ENCODE measurements at regions not wholly inside any gene's neighbourhood (a gene's known extent, or its start where the extent isn't known, plus 50 kb on each side); places are given as distances from the start of the nearest gene placed in this dataset.

DNA sequence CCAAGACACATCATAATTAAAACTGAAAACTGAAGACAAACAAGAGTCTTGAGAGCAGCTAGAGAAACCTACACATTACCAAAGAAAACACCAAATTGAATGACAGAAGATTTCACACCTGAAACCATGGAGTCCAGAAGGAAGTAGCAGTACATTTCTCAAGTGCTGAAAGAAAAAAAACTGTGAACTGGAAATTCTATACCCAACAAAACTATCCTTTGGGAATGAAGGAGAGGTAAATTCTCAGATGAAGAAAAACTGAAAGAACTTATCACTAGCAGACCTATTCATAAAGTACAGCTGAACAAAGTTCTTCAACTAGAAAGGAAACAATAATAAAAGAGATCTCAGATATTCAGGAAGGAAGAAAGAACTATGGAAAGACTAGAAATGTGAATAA, 198.7 kb upstream of the ZNF507 start:
- Histone ChIP-seq H3K27ac (ENCODE audit: low read depth, low read length) (no peak overlapping the region), H4K20me1 (replicated peaks in 1 of 2; ENCODE audit: control insufficient read depth in 1 of 2, insufficient read depth in 2 of 2, low read length in 2 of 2) (no peaks in the 10 kb centered on the region), H3K79me1 (ENCODE audit: low read depth, low read length) (no peaks in the 10 kb centered on the region), H2BK12ac (ENCODE audit: low read depth, low read length) (no peak overlapping the region), H3K9me3 (ENCODE audit: insufficient read depth in 2 of 2, low read depth in 1 of 2, low read length in 1 of 2) (peaks cover 0 to 7% of the 10 kb centered on the region in 2 experiments; a peak in 2 of 4 replicates), H4K5ac (ENCODE audit: insufficient read length, low read depth, low read length) (no peak overlapping the region), H3K14ac (ENCODE audit: insufficient read length) (no peak overlapping the region), H3K4ac (replicated peaks; ENCODE audit: insufficient read length, low read depth, low read length) (no peak overlapping the region), H2BK5ac (ENCODE audit: low read depth, low read length) (no peak overlapping the region), H3K4me3 (ENCODE audit: extremely low read depth in 1 of 4, insufficient read depth in 2 of 4, low read depth in 3 of 4, low read length in 4 of 4) (no peak overlapping the region), H2AK5ac (ENCODE audit: low read depth, low read length) (no peak overlapping the region), H3K4me2 (ENCODE audit: insufficient read depth in 1 of 2, low read depth in 2 of 2, low read length in 2 of 2) (no peak overlapping the region), H2AFZ (ENCODE audit: low read length) (no peak overlapping the region), H2BK15ac (ENCODE audit: low read length) (no peak overlapping the region), H3K9ac (replicated peaks in 1 of 4; ENCODE audit: extremely low read depth in 1 of 4, low read depth in 3 of 4, low read length in 3 of 4) (no peak overlapping the region), H3K23me2 (ENCODE audit: low read depth, low read length) (no peaks in the 10 kb centered on the region), H3K4me1 (replicated peaks in 1 of 4; ENCODE audit: control insufficient read depth in 3 of 4, insufficient read depth in 4 of 4, low read length in 3 of 4) (no peaks in the 10 kb centered on the region), H3K23ac (ENCODE audit: insufficient read length) (no peak overlapping the region), H2BK120ac (replicated peaks; ENCODE audit: low read depth, low read length) (no peak overlapping the region), H2BK20ac (ENCODE audit: low read length) (no peak overlapping the region), H3K56ac (replicated peaks; ENCODE audit: insufficient read length, low read depth, low read length) (no peak overlapping the region), H3K27me3 (replicated peaks in 1 of 4; ENCODE audit: control insufficient read depth in 3 of 4, extremely low read depth in 1 of 4, insufficient read depth in 3 of 4, low read length in 3 of 4) (no peaks in the 10 kb centered on the region), H3K18ac (ENCODE audit: extremely low read depth, low read length) (no peak overlapping the region), H3K36me3 (ENCODE audit: control insufficient read depth in 2 of 4, insufficient read depth in 4 of 4, low read length in 3 of 4) (no peaks in the 10 kb centered on the region; a peak in 1 of 8 replicates), H4K91ac (replicated peaks; ENCODE audit: insufficient read length, low read length) (no peak overlapping the region), H4K8ac (ENCODE audit: extremely low read depth, insufficient read depth, low read length) (no peak overlapping the region), H3K79me2 (ENCODE audit: control insufficient read depth in 1 of 2, insufficient read depth in 2 of 2, low read length in 2 of 2) (no peaks in the 10 kb centered on the region)
- FAIRE-seq (no peak), DNase-seq (ENCODE audit: low read depth in 1 of 2, low spot score in 2 of 2) (no peak)
- ChIA-PET CTCF (ENCODE audit: partially characterized antibody) (no interaction called here), POLR2A (ENCODE audit: partially characterized antibody) (no interaction called here)
- TF ChIP-seq SIX5 (IDR thresholded peaks at IDR 0.05; ENCODE audit: low read depth, low read length): no peak
- no peak for TF ChIP-seq RAD21 (IDR thresholded peaks at IDR 0.05 in 1 of 2, conservative IDR thresholded peaks at IDR 0.05 in 1 of 2; ENCODE audit: low read depth in 2 of 2, low read length in 2 of 2)
- TF ChIP-seq EZH2 (IDR thresholded peaks at IDR 0.05; ENCODE audit: low read depth, low read length, severe bottlenecking): no peak
- no peak for TF ChIP-seq NANOG (IDR thresholded peaks at IDR 0.05; ENCODE audit: insufficient read depth, low read depth, low read length, poor library complexity, severe bottlenecking)
- no peak for TF ChIP-seq SIN3A (conservative IDR thresholded peaks at IDR 0.05 in 1 of 2, IDR thresholded peaks at IDR 0.05 in 1 of 2; ENCODE audit: low read depth in 1 of 2, low read length in 2 of 2)
- no peak for TF ChIP-seq JUND (IDR thresholded peaks at IDR 0.05; ENCODE audit: low read length)
- TF ChIP-seq NRF1 (IDR thresholded peaks at IDR 0.05; ENCODE audit: low read depth, low read length): no peak
- TF ChIP-seq RNF2 (IDR thresholded peaks at IDR 0.05; ENCODE audit: borderline replicate concordance, low read depth, low read length, missing control alignments, poor library complexity, severe bottlenecking): no peak
- no peak for TF ChIP-seq RFX5 (IDR thresholded peaks at IDR 0.05; ENCODE audit: borderline replicate concordance, low read depth, low read length)
- TF ChIP-seq YY1 (IDR thresholded peaks at IDR 0.05; ENCODE audit: low read depth, low read length): no peak
- no peak for TF ChIP-seq MAX (IDR thresholded peaks at IDR 0.05)
- TF ChIP-seq SUZ12 (IDR thresholded peaks at IDR 0.05; ENCODE audit: low read length): no peak
- no peak for TF ChIP-seq SRF (IDR thresholded peaks at IDR 0.05; ENCODE audit: low read depth, low read length)
- TF ChIP-seq, protein P1, sequence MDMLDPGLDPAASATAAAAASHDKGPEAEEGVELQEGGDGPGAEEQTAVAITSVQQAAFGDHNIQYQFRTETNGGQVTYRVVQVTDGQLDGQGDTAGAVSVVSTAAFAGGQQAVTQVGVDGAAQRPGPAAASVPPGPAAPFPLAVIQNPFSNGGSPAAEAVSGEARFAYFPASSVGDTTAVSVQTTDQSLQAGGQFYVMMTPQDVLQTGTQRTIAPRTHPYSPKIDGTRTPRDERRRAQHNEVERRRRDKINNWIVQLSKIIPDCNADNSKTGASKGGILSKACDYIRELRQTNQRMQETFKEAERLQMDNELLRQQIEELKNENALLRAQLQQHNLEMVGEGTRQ (IDR thresholded peaks at IDR 0.05; ENCODE audit: low read length): no peak
